Esophagus muscularis mucosa (tissue), 3 donors: ENCODE measurements at regions not wholly inside any gene's neighbourhood (a gene's known extent, or its start where the extent isn't known, plus 50 kb on each side); places are given as distances from the start of the nearest gene placed in this dataset.
"Not testable (repeated sequence)": the region's sequence is repeated elsewhere in the genome, so short reads cannot be mapped to it uniquely, and the experiment has no call there.

ENCODE experiments used
- CTCF ChIP-seq, 3 experiments: fragments of 200-600 bp in 2 of 3; fragments of 450-650 bp in 1 of 3; sonication (generic) in 2 of 3; IDR thresholded peaks; one replicate each; pipeline ENCODE4 v1.5.1; 2017 to 2019; ENCODE audit warnings: antibody characterized with exemption in 3 of 3, mild to moderate bottlenecking in 2 of 3, moderate library complexity in 1 of 3
- POLR2A ChIP-seq: fragments of 450-650 bp; IDR thresholded peaks from one replicate; pipeline ENCODE4 v1.6.1; 2017; ENCODE audit warnings: antibody characterized with exemption, moderate library complexity, mild to moderate bottlenecking, low read depth
- POLR2AphosphoS5 ChIP-seq, 2 donors: sonication (generic); formaldehyde crosslinking; IDR thresholded peaks; one replicate each; pipeline ENCODE4 v1.6.1; 2017; ENCODE audit warnings: antibody characterized with exemption in 2 of 2

- TF ChIP-seq CTCF (IDR thresholded peaks at IDR 0.05); POLR2AphosphoS5 (IDR thresholded peaks at IDR 0.05); POLR2A: not testable (repeated sequence)
These were observed 91.2 kb upstream of the OR4F16 start for GRCh38 chr1:777480-778180.
